ENCODE measurements at regions not wholly inside any gene's neighbourhood (a gene's known extent, or its start where the extent isn't known, plus 50 kb on each side); places are given as distances from the start of the nearest gene placed in this dataset.

DNA sequence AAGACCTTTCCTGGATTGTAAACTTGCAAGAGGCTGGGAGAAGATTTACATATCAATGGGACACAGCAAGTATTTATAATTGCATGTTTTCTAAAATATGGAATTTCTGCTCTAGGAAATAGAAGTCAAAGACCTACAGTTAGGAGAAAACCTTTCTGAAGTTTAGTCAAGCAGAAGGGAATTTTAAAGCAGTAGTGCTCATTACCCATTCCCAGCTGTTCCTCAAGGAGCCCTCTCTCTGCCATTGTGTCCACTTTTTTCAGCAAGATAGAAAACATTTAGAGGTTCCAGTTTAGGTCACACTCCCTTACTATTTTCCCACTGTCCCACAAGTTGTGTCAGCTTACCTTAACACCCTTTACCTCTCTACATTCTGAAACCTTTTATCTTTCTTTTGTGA is 584.0 kb upstream of the CHAC2 start:
- TF ChIP-seq, protein P1, sequence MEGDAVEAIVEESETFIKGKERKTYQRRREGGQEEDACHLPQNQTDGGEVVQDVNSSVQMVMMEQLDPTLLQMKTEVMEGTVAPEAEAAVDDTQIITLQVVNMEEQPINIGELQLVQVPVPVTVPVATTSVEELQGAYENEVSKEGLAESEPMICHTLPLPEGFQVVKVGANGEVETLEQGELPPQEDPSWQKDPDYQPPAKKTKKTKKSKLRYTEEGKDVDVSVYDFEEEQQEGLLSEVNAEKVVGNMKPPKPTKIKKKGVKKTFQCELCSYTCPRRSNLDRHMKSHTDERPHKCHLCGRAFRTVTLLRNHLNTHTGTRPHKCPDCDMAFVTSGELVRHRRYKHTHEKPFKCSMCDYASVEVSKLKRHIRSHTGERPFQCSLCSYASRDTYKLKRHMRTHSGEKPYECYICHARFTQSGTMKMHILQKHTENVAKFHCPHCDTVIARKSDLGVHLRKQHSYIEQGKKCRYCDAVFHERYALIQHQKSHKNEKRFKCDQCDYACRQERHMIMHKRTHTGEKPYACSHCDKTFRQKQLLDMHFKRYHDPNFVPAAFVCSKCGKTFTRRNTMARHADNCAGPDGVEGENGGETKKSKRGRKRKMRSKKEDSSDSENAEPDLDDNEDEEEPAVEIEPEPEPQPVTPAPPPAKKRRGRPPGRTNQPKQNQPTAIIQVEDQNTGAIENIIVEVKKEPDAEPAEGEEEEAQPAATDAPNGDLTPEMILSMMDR (conservative IDR thresholded peaks at IDR 0.05; ENCODE audit: low read depth, low read length) = no peak
- no peak for TF ChIP-seq EZH2 (IDR thresholded peaks at IDR 0.05; ENCODE audit: borderline replicate concordance, low read depth, low read length, poor library complexity, severe bottlenecking)
